ENCODE measurements at regions not wholly inside any gene's neighbourhood (a gene's known extent, or its start where the extent isn't known, plus 50 kb on each side); places are given as distances from the start of the nearest gene placed in this dataset.

DNA sequence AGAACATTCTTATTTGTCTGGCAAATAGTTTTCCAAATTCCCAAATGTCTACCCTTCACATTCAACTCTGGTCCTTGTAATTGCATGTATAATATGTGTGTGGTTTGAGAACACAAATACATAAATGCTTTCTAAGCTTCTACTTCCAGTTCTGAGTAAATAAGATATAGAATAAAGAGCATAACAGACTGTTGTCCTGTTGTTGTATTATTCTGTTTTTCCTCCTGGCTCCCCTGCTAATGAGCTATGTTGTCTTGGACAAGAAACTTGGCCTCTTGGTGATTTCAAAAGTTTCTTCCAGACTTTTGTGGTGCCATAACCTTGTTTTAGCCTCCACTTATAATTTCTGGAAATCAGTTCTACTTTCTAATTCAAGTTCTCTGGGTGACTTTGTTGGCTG lies 75.3 kb upstream of the USP38 start:
- DNase-seq (ENCODE audit: low spot score in 2 of 2, unreplicated experiment in 2 of 2) = no peak

GRCh38 chr4:143118663-143119062 lies 66.1 kb upstream of the USP38 start:
- H3K9me3 Mint-ChIP-seq = peaks cover 11% of the 10 kb centered on the region
- H3K36me3 Mint-ChIP-seq = no peaks in the 10 kb centered on the region
- DNase-seq (ENCODE audit: low spot score in 2 of 2, unreplicated experiment in 2 of 2) = no peak
- H3K4me3 Mint-ChIP-seq = no peak overlapping the region
- H3K27me3 Mint-ChIP-seq (ENCODE audit: low read depth) = no peaks in the 10 kb centered on the region
- H3K4me1 Mint-ChIP-seq = no peaks in the 10 kb centered on the region
- TF ChIP-seq, protein P1, sequence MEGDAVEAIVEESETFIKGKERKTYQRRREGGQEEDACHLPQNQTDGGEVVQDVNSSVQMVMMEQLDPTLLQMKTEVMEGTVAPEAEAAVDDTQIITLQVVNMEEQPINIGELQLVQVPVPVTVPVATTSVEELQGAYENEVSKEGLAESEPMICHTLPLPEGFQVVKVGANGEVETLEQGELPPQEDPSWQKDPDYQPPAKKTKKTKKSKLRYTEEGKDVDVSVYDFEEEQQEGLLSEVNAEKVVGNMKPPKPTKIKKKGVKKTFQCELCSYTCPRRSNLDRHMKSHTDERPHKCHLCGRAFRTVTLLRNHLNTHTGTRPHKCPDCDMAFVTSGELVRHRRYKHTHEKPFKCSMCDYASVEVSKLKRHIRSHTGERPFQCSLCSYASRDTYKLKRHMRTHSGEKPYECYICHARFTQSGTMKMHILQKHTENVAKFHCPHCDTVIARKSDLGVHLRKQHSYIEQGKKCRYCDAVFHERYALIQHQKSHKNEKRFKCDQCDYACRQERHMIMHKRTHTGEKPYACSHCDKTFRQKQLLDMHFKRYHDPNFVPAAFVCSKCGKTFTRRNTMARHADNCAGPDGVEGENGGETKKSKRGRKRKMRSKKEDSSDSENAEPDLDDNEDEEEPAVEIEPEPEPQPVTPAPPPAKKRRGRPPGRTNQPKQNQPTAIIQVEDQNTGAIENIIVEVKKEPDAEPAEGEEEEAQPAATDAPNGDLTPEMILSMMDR (IDR thresholded peaks at IDR 0.05; ENCODE audit: unreplicated experiment) = no peak
- no peak overlapping the region for H3K27ac Mint-ChIP-seq

More for the DNA sequence above, 75.3 kb upstream of the USP38 start:
- Mint-ChIP-seq H3K36me3 (no peaks in the 10 kb centered on the region), H3K9me3 (peaks cover 11% of the 10 kb centered on the region), H3K4me1 (no peaks in the 10 kb centered on the region), H3K27ac (no peak overlapping the region), H3K4me3 (no peak overlapping the region), H3K27me3 (ENCODE audit: low read depth) (peaks cover 2% of the 10 kb centered on the region)
- TF ChIP-seq, protein P1 (IDR thresholded peaks at IDR 0.05; ENCODE audit: unreplicated experiment) = no peak

- Mint-ChIP-seq H3K27me3 (ENCODE audit: low read depth) (no peaks in the 10 kb centered on the region), H3K4me1 (no peaks in the 10 kb centered on the region), H3K4me3 (no peak overlapping the region), H3K27ac (no peak overlapping the region), H3K36me3 (no peaks in the 10 kb centered on the region), H3K9me3 (peaks cover 12% of the 10 kb centered on the region)
- TF ChIP-seq, protein P1 (IDR thresholded peaks at IDR 0.05; ENCODE audit: unreplicated experiment) = no peak
- no peak for DNase-seq (ENCODE audit: low spot score in 2 of 2, unreplicated experiment in 2 of 2)
These were observed 57.1 kb upstream of the USP38 start for GRCh38 chr4:143127621-143128020.

DNA sequence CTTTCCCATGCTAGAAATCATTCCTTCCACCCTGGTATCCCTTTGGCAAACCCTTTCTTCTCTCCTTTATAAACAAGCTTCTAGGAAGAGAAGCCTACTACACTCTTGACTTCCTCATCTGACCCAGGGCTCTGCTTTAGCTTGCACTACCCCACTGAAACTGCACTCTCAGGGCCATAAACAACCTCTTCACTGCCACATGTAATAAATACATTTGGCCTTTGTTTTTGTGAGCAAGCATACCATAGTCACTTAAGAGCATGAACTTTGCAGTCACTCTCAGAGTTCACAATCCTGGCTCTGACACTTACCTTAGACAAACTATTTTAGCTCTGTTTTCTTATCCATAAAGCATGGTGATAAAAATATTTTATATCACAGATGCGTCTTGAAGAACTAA lies 50.7 kb upstream of the USP38 start:
- Mint-ChIP-seq H3K4me1 (no peaks in the 10 kb centered on the region), H3K9me3 (no peaks in the 10 kb centered on the region), H3K36me3 (no peaks in the 10 kb centered on the region), H3K27me3 (ENCODE audit: low read depth) (peaks cover 3% of the 10 kb centered on the region), H3K27ac (no peak overlapping the region), H3K4me3 (no peak overlapping the region)
- TF ChIP-seq, protein P1 (IDR thresholded peaks at IDR 0.05; ENCODE audit: unreplicated experiment) = no peak
- DNase-seq (ENCODE audit: low spot score in 2 of 2, unreplicated experiment in 2 of 2) = no peak

Data from mesothelial cell of epicardium (in vitro differentiated cells).